H54 (cell line): ENCODE measurements at regions not wholly inside any gene's neighbourhood (a gene's known extent, or its start where the extent isn't known, plus 50 kb on each side); places are given as distances from the start of the nearest gene placed in this dataset.

Experiments used
- DNase-seq: peaks from one replicate; pipeline ENCODE4 v3.0.0; 2011; ENCODE audit warnings: low spot score, mixed read lengths; ENCODE audit not compliant: insufficient read length
- FAIRE-seq: peaks from 3 replicates; lab custom pipeline; 2011; peaks lifted over from hg19 to GRCh38; lab: Jason Lieb, UNC
- POLR2A ChIP-seq: IDR thresholded peaks from 2 replicates; pipeline ENCODE4 v1.6.1; 2011; ENCODE audit warnings: low read depth, mild to moderate bottlenecking, low read length

DNA sequence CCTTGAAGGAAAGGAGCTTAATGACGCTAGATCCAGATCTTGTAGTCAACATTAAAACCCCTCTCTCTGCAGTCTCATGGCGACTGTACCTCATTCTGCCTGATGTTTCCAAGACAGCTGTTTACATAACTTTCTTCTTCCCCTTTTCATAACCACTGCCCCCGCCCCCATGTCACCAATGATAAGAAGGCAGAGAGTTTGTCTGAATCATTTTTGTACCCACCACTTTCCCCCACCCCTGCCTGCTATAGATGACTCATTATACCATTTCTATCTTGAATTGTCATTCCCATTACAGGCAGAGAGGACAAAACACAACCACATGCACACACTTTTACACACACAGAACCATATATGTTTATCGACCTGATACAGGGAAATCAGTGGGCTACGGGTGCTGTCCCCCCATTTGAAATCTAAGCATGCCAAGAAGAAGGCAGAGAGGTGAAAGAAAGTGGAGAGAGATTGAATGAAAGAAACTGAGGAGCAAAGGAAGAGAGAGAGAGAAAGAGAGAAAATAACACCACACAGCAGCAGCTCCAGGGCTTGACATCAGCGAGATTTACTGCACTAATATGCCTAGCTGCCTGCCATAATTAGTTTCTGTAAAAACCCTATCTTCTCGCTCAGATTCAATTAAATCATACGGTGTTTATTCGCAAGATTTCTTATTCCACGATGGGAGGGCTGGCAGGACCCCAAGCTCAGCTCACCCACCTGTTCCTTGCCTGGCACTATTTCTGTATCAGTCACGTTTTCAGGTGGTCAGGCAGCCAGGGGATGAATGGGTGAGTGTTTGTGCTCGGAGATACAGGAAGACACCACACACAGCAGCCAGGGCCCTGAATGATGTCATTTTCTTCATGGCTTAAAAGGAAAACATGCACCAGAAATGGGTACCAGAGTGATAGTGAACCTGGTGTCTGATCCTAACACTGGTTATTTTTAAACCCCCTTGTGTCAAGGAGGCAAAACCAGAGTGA, 114.3 kb upstream of the SERP2 start:
- DNase-seq (no peak), FAIRE-seq (no peak)
- TF ChIP-seq POLR2A, result no peak

DNA sequence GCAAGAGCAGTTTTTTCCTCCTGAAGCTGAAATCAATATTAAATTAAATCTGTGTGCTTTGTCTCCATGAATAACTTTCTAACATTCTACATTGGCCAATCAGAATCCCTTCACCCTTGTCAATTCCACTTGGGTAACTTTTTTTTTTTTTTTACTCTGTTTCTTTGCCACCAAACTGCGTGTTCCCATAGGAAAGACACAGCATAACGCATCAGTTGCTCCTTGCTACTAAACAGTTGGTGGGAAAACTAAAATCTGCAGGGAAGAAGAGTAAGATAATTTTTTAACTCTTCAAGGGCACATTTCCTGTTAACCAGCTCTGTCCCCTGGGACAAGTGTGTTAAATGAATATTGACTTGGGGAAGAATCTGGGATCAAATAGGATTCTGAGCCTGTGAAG, 113.3 kb upstream of the SERP2 start:
- no peak for TF ChIP-seq POLR2A
- FAIRE-seq (no peak), DNase-seq (no peak)

DNA sequence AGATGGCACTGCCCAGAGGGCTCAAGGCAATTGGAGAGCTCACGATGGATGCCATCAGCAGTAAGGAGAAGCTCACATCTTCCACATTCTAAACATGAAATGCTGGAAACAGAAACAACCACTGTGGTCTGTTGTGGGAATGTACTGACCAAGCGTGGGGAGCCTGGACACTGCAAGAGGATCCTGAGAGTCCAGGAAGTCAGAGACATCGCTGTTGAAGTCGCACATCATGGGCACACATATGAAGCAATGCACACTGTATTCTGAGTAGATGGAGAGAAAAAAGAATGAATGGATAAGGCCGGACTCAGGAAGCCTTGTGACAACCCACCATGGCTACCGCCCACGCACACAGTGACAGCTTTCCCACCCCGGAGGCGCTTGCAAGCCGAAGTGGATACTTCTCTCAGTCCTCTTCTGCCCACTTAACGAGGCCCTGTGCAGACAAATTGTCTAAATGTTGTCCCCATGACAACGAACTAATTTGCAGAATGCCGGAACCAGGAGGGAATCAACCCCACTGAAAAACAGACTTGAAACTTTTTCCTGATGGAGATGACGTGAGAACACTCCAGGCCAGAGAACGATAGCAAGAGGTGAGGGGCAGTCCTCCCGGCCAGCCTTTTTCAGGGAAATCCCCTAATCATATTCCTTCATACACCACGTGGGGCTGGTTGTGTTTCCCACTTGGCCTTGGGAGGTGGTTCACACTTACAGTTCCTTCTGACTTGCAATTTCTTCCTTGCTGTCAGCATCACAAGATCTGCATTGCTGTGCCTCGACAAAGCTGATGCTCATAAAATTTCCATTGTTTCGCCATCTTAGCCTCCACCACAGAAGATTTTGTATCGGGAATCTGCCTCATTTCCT, 109.6 kb upstream of the SERP2 start:
- TF ChIP-seq POLR2A, result no peak
- FAIRE-seq (no peak), DNase-seq (no peak)

DNA sequence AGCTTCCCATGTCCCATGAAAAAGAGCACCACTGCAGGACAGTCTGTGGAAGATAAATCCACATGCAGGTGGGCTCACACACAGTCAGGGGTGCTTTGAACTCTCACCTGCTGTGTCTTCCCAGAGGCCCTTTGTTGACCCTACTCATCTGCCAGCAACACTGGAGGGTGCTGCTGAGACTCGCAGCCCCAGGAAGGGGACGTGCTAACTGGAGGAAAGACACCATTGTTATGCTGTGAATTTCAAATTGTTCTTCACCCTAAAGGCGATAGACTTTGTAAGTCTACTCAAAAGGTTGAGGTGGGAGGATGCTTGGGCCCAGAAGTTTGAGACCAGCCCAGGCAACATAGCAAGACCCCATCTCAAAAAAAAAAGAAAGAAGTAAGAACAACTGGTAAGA, 107.3 kb upstream of the SERP2 start:
- FAIRE-seq (no peak), DNase-seq (no peak)
- no peak for TF ChIP-seq POLR2A

DNA sequence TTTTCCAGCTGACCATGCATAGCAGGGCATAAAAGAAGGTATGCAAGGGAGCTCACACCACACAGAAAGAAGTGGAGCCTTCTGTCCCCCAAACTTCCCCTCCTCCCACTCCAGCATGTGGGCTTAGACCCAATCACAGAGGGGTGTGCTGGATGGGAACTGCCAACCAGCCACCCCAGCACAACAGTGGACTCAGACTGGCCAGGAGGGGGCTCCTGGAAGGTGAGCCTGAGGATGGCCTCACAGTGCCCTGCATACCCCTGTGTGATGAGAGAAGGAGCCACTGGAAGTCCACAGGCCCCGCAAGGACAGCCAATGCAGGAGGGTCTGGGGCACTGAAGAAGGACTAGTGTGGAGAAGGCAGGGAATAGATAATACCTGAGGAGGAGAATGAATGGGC, 106.9 kb upstream of the SERP2 start:
- no peak for FAIRE-seq
- no peak for TF ChIP-seq POLR2A

DNA sequence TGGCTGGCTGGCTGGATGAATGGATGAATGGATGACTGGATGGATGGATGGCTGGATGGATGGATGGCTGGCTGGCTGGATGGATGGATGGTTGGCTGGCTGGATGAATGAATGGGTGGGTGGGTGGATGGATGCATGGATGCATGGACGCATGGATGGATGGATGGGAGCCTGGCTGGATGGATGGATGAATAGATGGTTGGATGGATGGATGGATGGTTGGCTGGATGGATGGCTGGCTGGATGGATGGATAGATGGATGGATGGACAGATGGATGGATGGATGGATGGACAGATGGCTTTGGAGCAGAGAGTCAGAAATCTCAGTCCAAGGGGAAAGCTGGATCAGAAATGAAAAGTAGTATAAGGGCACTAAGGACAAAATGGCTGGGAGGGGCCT, 106.4 kb upstream of the SERP2 start:
- FAIRE-seq, result no peak
- DNase-seq, result no peak
- TF ChIP-seq POLR2A, result no peak

More for the DNA sequence above, 106.9 kb upstream of the SERP2 start:
- DNase-seq, result no peak

DNA sequence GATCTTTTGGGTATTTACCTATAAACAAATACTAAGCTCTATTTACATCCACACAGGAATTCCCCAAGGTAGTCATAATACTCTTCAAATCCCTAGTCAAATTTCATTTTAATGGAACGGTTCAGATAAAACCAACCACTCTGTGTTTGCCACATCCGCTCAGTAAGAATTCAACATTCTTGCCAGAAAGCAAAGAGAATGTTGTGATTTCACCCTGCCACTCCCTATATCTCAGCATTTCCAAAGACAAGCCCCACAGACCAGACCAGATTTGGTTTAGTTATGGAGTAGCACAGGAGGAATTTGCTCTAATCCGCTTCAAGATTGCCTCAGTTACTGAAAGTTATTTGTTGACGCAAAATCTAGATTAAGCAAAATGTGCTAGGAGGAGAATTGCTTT, 105.6 kb upstream of the SERP2 start:
- no peak for TF ChIP-seq POLR2A
- DNase-seq (no peak), FAIRE-seq (no peak)

DNA sequence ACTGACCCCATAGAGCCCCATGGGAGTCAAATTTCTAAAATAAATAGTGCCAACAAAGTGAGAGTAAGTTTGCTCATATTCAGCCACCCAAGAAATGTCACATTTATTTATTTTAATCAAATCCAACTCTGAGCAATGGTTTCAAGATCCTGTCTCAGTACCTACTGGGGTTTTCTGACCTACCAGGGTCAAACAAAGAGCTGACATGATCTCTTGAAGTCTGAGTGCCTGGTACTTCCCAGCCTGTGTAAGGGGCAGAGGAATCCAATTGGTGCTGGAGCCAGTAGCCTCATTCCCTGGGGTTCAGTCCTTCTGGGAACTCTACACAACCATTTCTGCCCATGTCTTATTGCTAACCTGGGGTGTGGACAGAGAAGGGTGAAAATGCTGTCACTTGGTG, 104.6 kb upstream of the SERP2 start:
- TF ChIP-seq POLR2A, result no peak
- DNase-seq (no peak), FAIRE-seq (no peak)

DNA sequence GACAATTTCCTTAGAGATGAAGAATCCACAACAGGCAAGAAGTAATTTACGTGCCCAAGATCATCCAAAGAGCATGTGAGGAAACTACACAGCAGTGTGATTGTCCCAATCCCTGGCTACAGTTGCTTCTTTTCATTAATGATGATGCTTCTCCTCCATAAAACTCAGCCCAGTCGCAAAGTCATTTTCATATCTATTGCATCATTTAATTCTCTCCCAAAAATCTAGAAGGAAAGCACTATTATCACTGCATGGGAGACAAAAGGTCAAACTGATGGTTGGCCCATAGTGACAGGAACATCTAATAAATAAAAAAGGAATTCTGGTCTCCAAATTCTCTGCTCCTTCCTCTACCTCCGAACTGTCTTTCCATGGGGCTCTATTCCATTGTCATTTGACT, 103.5 kb upstream of the SERP2 start:
- TF ChIP-seq POLR2A, result no peak
- FAIRE-seq, result no peak
- no peak for DNase-seq

DNA sequence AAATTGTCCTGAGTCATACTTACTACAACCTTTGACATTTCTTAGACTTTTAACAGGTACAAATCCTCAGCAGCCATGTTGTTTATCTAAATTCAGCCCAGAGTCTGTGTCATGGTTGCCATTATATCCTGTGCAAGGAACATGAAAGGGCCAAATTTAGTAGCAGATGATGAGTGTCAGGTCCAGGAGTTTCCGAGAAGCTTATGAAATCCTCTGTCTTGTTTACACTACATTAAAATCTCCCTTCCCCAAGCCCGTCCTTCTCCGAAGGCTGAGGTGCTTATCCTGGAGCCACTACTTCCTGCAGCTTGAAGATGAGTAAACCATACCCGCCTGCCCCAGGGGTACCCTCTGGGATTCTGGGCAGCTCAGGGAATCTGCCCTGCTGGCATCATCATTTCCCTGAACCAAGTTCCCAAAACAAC, 102.6 kb upstream of the SERP2 start:
- FAIRE-seq (no peak), DNase-seq (no peak)
- TF ChIP-seq POLR2A, result no peak

DNA sequence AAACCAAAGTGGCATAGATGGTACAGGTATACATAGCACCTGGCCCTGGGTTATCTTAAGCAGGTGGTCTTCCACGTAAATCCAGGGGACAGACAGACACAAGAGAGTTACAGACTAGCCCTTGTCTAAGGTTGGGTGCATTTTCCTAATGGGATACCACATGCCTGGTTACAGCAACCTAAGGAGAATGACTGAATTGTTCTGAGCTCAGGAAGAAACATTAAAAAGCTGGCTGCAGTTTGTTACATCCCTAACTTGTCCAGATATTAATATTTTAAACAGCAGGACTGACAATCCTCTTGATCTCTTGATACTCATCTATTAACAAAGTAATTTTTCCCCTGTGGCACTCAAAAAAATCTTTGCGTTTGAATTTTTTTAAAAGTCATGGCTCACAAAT, 102.2 kb upstream of the SERP2 start:
- TF ChIP-seq POLR2A, result no peak
- no peak for DNase-seq
- FAIRE-seq, result no peak

DNA sequence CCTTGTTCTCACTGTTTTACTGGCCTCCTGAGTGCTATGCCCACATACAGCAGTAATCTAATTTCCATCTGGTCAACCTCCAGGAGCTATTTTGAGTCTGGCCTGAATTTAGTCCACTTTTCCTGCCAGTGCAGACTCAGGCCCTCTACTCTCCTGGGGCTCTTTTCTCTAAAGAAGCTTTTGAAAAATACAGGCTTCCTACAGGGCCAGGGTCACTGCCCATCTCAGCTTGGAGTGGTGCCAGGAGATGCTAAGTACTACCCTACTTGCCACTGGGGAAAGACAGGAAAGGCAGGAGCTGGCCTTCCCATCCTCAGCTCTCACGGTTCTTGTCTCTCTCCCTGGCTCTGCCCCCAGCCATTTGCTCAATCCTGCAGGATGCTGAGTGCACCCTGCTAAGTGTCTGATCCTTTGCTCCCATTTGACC, 101.7 kb upstream of the SERP2 start:
- FAIRE-seq, result no peak
- no peak for TF ChIP-seq POLR2A
- DNase-seq, result no peak

DNA sequence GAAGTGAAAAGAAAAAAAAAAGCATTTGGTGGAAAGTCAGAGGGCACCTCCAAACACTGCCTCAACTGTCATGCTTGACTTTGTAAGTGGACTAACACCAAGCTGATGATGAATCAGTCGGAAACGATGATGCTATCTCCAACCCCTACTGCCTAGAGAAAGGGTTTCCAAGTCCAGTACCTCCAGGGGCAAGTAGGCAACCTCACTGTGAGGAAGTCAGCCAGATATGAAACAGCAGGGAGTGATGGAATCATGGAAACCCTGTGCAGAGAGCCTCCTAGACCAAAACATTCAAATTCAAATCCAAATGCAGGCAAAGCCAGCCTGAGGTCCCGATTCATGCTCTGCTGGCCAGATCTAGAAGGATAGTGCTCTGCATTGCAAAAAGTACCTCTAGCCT, 100.9 kb upstream of the SERP2 start:
- peak; percentile 20 for FAIRE-seq
- TF ChIP-seq POLR2A, result no peak
- no peak for DNase-seq

DNA sequence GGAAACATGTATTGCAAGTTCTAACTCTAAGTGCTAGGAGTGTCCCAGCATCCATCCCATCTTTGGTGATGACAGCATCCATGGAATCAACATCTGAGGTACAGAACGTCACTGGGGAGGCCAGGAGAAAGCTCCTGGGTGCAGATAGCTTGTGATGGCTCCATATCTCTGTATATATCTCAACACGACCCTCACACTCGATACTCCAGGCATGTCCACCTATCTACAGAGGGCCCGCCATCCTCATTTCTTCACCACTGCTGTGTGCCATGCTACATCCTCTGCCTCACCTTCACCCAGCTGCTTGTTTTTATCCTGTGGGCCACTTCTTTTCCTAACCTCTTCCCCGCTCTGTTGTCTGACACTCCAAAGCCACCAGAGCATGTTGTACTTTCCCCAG, 100.4 kb upstream of the SERP2 start:
- FAIRE-seq (no peak), DNase-seq (no peak)
- no peak for TF ChIP-seq POLR2A
